ENCODE measurements at regions not wholly inside any gene's neighbourhood (a gene's known extent, or its start where the extent isn't known, plus 50 kb on each side); places are given as distances from the start of the nearest gene placed in this dataset.

DNA sequence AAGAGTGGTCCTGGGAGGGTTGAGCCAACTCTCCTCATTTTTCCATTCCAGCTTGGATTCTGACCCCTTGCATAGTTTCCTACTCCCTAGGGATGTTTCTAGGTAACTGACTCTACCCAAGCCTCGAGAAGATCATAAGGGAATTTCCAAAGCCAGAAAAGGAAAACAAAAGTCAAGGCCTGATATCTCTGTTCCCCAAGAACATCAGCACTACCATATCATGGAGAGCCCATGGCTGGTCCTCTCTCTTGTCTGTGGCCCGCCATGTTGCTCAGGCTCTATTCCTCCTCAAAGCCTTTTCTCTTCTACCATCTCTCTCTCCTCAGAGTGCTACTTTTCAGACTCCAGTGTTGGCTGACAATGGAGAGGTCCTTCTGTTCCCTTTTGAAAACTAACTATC lies 99.6 kb upstream of the KLF7 start:
- Mint-ChIP-seq H3K36me3 (no peaks in the 10 kb centered on the region), H3K27me3 (ENCODE audit: low read depth in 3 of 3) (peaks cover 0 to 2% (median 2%) of the 10 kb centered on the region in 3 donors), H3K9me3 (peaks cover 0 to 3% (median 0%) of the 10 kb centered on the region in 7 donors), H3K4me3 (no peak overlapping the region), H3K27ac (peak overlapping the region in 1 of 7 donors; percentile 9), H3K4me1 (peaks cover 18% of the 10 kb centered on the region)
- intact Hi-C loops (cut with micrococcal nuclease) = no loop called here
- Histone ChIP-seq H3K4me3 (replicated peaks in 1 of 3; ENCODE audit: low read depth in 2 of 3, low read length in 3 of 3) (no peak overlapping the region), H3K4me1 (ENCODE audit: control insufficient read depth in 1 of 2, insufficient read depth in 2 of 2, low read length in 2 of 2) (peaks cover 15 to 17% of the 10 kb centered on the region in 2 donors), H3K9ac (ENCODE audit: insufficient read depth, low read length, poor library complexity, severe bottlenecking) (no peak overlapping the region), H3K36me3 (replicated peaks in 1 of 2; ENCODE audit: control insufficient read depth in 1 of 2, insufficient read depth in 2 of 2, low read length in 2 of 2) (no peaks in the 10 kb centered on the region), H3K4me2 (replicated peaks; ENCODE audit: extremely low read depth, low read length, poor library complexity, severe bottlenecking) (no peak overlapping the region), H3K27ac (ENCODE audit: low read depth in 1 of 2, low read length in 2 of 2) (no peak overlapping the region), H3K9me3 (replicated peaks in 1 of 2; ENCODE audit: control insufficient read depth in 1 of 2, insufficient read depth in 1 of 2, low read length in 2 of 2) (no peaks in the 10 kb centered on the region), H2AFZ (ENCODE audit: insufficient read depth, low read depth, low read length, poor library complexity, severe bottlenecking) (no peak overlapping the region), H3K27me3 (ENCODE audit: control insufficient read depth in 2 of 2, insufficient read depth in 2 of 2, low read length in 2 of 2) (no peaks in the 10 kb centered on the region), H4K20me1 (ENCODE audit: insufficient read depth, low read length) (no peaks in the 10 kb centered on the region), H3K79me2 (ENCODE audit: insufficient read depth, low read length) (no peaks in the 10 kb centered on the region)
- TF ChIP-seq, protein P1, sequence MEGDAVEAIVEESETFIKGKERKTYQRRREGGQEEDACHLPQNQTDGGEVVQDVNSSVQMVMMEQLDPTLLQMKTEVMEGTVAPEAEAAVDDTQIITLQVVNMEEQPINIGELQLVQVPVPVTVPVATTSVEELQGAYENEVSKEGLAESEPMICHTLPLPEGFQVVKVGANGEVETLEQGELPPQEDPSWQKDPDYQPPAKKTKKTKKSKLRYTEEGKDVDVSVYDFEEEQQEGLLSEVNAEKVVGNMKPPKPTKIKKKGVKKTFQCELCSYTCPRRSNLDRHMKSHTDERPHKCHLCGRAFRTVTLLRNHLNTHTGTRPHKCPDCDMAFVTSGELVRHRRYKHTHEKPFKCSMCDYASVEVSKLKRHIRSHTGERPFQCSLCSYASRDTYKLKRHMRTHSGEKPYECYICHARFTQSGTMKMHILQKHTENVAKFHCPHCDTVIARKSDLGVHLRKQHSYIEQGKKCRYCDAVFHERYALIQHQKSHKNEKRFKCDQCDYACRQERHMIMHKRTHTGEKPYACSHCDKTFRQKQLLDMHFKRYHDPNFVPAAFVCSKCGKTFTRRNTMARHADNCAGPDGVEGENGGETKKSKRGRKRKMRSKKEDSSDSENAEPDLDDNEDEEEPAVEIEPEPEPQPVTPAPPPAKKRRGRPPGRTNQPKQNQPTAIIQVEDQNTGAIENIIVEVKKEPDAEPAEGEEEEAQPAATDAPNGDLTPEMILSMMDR (IDR thresholded peaks at IDR 0.05) = no peak
- DNase-seq = no peak
- WGBS (ENCODE audit: insufficient coverage) = 93% methylated on average over 2 of the region's 2 CpGs

- Histone ChIP-seq H3K27me3 (ENCODE audit: control insufficient read depth in 2 of 2, insufficient read depth in 2 of 2, low read length in 2 of 2) (no peaks in the 10 kb centered on the region), H2AFZ (ENCODE audit: insufficient read depth, low read depth, low read length, poor library complexity, severe bottlenecking) (peak overlapping the region; percentile 42), H3K4me1 (ENCODE audit: control insufficient read depth in 1 of 2, insufficient read depth in 2 of 2, low read length in 2 of 2) (peaks cover 15 to 17% of the 10 kb centered on the region in 2 donors), H3K27ac (ENCODE audit: low read depth in 1 of 2, low read length in 2 of 2) (no peak overlapping the region), H3K4me3 (replicated peaks in 1 of 3; ENCODE audit: low read depth in 2 of 3, low read length in 3 of 3) (peak overlapping the region in 1 of 3 experiments; percentile 5), H3K79me2 (ENCODE audit: insufficient read depth, low read length) (no peaks in the 10 kb centered on the region), H4K20me1 (ENCODE audit: insufficient read depth, low read length) (no peaks in the 10 kb centered on the region), H3K4me2 (replicated peaks; ENCODE audit: extremely low read depth, low read length, poor library complexity, severe bottlenecking) (peak overlapping the region; percentile 25), H3K9ac (ENCODE audit: insufficient read depth, low read length, poor library complexity, severe bottlenecking) (no peak overlapping the region), H3K9me3 (replicated peaks in 1 of 2; ENCODE audit: control insufficient read depth in 1 of 2, insufficient read depth in 1 of 2, low read length in 2 of 2) (no peaks in the 10 kb centered on the region), H3K36me3 (replicated peaks in 1 of 2; ENCODE audit: control insufficient read depth in 1 of 2, insufficient read depth in 2 of 2, low read length in 2 of 2) (no peaks in the 10 kb centered on the region)
- H3K4me1 Mint-ChIP-seq = peaks cover 18% of the 10 kb centered on the region
- peak overlapping the region in 4 of 7 donors; percentile 9 to 73 (median 30) for H3K27ac Mint-ChIP-seq
- peak overlapping the region in 1 of 2 donors; percentile 40 for H3K4me3 Mint-ChIP-seq
- WGBS (ENCODE audit: insufficient coverage) = 0% methylated on average over 5 of the region's 6 CpGs
- TF ChIP-seq, protein P1 (IDR thresholded peaks at IDR 0.05) = no peak
- intact Hi-C loops (cut with micrococcal nuclease) = no loop called here
- no peaks in the 10 kb centered on the region for H3K36me3 Mint-ChIP-seq
- peaks cover 0 to 3% (median 0%) of the 10 kb centered on the region in 7 donors for H3K9me3 Mint-ChIP-seq
- H3K27me3 Mint-ChIP-seq (ENCODE audit: low read depth in 3 of 3) = peaks cover 0 to 2% (median 2%) of the 10 kb centered on the region in 3 donors
- peak; percentile 35 to 67 (median 40) for DNase-seq
These were observed 100.1 kb upstream of the KLF7 start for GRCh38 chr2:207265869-207266268.
